ENCODE measurements at regions not wholly inside any gene's neighbourhood (a gene's known extent, or its start where the extent isn't known, plus 50 kb on each side); places are given as distances from the start of the nearest gene placed in this dataset.
"Not testable (repeated sequence)": the region's sequence is repeated elsewhere in the genome, so short reads cannot be mapped to it uniquely, and the experiment has no call there.

DNA sequence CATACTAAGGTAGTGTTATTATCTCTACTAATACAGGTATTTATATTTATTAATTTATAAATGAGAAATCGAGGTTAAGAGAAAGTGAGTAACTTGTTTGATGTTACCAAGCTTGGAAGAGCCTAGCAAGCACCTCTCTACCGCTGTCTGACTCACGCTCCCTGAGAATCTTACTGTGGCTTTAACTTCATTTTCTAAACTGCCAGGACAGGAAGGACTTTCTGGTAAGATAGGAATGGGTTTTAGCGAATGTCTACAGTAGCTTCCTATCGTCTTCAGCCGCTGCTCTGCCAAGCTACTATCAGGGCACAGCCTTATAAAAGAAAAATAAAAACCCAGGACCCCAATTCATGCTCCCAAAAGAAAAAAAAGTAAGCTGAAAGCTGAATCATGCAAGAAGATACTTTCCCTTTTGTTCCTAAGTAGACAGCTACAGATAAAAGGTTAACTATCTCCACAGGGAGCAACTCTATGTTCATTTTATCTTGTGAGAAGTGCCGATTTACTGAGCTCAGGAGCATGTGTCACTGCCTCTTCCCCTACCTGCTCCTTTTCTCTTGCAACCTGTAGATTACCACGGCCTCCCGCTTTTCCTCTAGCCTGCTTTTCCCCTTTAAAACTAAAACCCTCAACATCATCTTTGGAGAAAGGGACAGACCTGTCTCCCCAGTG lies 60.2 kb downstream of the THNSL1 start:
- intact Hi-C loops (cut with micrococcal nuclease): no loop called here

DNA sequence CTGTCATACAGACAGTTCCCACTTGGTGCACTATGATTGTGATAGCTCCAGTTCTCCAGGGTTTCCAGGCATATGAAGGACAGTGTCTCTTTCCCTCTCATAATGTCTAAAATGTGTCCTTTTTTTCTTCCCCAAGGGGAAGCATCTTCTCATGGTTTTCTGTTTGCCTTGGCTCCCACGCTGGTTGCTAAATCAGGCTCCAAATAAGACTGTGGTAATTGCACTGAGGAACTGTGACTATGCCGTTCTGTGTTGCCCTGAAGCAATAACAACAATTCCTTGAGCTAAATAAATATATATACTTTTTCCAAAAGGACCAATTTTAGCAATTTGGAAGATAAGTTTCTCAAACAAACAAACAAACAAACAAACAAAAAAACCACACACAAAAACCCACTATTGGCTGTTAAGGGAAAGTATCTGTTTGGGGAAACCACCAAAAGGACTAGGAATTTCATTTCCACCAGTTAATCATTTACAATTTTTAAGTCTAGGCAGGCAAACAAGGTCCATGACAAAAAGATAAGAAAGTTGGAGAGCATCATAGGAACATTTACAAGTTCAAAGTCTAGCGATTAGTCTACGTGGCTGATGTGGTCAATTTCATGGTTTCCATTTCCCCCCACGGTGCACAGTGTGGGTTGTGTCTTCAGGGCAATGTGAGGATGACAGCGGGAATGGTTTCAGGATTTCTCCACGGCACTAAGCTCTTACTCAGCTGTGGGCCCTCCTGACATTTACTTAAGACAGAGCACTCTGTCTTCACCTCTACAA lies 62.4 kb downstream of the THNSL1 start:
- intact Hi-C loops (cut with micrococcal nuclease): no loop called here

DNA sequence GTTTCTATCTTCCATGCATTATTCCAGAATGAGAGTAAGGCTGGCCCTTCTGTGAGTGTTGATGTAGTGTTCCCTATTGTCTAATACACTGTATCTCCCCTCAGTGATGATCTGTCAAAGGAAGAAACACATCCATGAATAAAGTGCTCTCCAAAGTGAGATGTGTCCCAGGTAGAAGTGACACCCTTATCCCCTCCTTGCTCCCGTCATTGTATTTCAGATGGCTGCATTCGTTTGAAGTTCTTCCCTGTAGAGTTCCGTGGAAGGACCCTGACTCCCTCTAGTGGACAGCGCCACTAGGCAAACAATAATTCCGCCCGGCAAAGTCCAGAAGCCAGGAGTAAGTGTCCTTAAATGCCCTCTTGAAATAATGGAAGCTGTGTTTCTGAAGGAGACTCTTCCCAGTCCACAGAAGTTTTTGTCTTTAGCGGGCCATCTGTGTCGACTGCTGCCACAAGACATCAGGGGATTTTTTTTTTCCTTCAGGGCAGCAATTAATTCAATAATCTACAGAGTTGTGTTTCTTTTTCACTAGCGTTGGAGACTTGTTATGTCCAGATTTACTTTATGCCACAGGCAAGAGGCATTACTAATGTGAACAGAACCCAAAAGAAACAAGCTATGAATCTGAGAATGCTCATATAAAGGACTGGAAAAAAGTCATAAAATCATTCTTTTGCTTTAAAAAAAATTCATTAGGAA lies 64.6 kb downstream of the THNSL1 start:
- intact Hi-C loops (cut with micrococcal nuclease): loop anchor here (1.0 to 5.0 kb wide), 8 partner anchors 55 to 464 kb away; no protein-coding TSS in a partner anchor

DNA sequence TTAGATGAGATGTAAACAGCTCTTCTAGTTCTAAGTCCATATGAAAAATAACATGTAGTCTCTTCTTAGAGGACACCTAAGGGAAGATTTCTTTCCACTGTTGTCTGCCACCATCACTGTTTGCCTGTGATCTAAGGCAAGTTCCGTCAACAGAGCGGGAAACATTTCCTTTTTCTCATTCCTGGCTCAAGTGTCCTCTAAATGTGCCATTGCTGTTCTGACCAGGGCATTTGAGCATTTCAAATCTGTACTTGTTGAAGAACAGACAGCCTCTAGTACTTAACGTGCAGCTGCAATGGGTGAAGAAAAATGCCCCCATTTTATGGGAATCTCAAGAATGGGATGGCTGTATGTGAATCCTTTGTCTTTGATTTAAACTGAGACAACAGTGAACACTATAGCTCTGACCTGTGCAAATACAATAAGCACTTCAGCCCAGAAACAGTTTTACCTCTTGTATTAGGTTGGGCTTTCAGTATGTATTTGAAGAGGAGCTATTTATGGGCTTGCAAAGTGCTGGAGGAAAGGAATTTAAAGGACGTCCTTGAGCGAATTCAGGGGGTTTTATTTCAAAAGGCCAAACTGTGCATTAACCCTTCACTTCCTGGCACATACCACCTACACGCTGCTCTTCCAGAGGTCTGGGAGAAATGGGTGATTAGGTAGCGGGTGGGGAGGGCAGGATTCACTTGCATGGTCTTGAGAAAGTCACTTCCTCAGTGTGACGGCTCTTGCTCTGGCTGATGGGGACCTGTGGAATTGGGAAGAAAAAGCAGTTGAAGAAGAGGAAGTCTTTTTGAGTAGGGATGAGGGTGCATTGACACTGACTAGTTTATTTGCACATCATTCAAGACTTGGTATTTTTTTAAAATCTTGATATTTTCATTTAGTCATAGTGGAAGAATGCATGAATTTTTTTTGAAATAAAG lies 66.1 kb downstream of the THNSL1 start:
- intact Hi-C loops (cut with micrococcal nuclease): loop anchor here (5.0 kb wide), 3 partner anchors 110 to 375 kb away; no protein-coding TSS in a partner anchor

DNA sequence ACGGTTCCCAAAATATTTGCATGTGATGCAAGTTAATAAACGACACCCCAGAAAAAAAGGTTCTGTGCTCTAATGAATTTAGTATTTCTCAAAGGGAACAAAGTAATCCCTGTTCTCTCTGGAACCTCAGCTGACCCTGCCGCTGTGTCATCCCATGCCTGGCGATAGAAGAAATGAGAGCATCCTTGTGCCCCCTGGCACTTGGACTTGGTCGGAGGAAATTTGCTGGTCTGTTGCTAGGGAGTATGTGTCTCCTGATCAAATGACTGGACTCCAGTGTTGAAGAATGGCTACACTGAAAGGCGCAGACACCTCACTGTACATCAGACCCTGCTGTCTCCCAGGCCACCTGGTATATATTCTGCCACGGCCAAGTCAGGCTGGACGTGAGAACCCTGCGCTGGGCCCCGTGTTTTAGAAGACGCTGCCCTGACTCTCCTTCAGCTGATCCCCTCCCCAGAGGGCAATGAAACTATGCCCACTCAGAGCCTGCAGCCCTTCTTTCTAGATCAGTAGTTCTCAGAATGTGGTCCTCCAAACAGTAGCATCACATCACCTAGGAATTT lies 67.2 kb downstream of the THNSL1 start:
- intact Hi-C loops (cut with micrococcal nuclease): loop anchor here (5.0 kb wide), 3 partner anchors 111 to 376 kb away; no protein-coding TSS in a partner anchor

DNA sequence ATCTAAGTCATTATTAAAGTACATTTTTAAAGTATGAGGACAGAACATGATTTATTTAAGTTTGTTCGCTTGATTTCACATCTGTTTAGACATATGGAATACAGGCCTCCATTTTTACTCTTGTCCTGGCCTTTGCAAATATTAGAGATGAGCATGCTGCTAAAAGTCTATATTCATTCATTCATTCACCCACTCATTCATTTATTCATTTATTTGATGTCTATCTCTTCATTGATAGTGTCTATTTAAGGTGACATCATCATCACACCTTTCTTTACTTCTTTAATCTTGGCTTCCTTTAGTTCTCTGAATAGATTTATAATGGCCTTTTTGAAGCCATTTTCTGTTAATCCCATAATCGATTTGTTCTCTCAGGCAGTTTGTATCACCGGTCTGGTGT lies 68.0 kb downstream of the THNSL1 start:
- intact Hi-C loops (cut with micrococcal nuclease): loop anchor here (5.0 kb wide), 3 partner anchors 112 to 377 kb away; no protein-coding TSS in a partner anchor

DNA sequence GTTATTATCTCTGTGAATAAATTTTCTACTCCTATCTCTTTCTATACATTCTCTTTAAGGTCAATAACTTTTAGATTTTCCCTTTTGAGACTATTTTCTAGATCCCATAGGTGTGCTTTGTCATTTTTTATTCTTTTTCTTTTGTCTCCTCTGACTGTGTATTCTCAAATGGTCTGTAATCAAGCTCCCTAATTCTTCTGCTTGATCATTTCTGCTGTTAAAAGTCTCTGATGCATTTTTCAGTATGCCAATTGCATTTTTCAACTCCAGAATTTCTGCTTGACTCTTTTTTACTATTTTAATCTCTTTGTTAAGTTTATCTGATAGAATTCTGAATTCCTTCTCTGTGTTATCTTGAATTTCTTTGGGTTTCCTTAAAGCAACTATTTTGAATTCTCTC lies 78.2 kb downstream of the THNSL1 start:
- intact Hi-C loops (cut with micrococcal nuclease): no loop called here

DNA sequence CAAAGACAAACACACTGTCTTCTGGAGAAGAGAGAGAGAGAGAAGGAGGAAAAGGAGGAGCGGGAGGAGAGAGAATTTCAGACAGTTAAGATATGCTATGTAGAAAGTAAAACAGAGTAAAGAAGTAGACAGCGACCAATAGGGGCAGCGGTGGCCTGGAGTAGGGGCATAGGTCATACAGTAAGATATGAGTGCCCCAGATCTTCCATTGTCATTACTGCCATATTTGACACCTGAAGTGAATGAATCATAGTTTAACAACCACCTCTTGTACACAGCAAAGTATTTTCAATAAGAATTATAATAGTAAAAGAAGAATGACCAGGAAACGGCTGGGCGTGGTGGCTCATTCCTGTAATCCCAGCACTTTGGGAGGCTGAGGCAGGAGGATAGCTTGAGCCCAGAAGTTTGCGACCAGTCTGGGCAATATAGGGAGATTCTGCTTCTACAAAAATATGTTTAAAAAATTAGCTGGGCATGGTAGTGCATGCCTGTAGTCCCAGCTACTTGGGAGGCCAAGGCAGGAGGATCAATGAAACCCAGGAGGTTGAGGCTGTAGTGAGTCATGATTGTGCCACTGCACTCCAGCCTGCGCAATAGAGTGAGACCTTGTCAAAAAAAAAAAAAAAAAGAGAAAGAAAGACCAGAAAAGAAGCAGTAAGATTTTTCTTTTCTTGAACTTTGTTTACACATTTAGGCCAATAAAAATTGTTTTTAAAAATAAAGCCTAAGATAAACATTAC lies 77.0 kb upstream of the GPR158 start:
- intact Hi-C loops (cut with micrococcal nuclease): no loop called here

DNA sequence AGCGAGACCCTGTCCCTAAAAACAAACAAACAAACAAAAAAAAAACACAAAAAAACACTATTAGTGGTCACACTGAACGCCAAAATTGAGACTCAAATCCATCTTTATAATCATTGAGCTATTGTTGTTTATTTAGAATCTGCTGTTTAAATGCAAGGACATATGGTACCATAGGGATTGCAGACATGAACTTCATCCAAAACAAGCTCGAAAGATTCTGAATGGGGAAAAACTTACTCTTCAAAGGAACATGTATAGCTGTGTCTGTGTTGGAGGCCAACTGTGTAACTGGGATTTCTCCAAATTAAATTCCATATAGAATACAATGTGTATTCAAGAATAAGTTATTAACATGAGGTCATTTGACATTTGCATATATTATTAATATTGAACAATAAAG lies 74.7 kb upstream of the GPR158 start:
- intact Hi-C loops (cut with micrococcal nuclease): no loop called here

DNA sequence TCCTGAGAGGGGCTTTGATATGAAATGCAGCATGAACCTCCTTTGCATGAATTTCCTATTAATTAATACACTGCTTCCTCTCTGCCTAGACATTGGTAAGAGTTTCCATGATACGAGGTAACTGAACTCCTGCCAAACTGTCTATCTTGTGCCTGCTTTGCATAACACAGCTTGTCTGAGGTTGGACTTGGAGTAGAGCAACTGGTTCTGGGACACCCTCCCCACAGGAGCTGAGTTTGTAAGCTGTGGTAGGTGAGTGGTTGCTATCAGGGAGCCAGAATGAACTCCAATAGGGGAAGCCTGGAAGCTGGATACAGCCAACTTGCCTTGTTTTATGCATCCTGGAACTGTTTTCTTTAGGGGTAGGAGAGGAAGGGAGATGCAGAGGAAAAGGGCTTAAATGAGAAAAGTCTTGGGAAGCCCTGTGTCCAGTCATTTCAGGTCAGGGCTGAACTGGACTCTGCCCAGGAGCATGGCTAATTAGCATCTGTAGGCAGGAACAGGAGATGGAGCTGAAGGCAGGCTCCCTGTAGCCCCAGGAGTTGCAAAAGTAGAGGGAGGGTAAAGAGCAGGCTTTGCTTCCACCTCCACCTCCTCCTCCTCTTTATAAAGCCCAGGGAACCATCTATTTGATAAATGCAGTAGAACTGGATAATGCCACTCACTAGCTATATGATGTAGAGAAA lies 73.2 kb upstream of the GPR158 start:
- intact Hi-C loops (cut with micrococcal nuclease): no loop called here

DNA sequence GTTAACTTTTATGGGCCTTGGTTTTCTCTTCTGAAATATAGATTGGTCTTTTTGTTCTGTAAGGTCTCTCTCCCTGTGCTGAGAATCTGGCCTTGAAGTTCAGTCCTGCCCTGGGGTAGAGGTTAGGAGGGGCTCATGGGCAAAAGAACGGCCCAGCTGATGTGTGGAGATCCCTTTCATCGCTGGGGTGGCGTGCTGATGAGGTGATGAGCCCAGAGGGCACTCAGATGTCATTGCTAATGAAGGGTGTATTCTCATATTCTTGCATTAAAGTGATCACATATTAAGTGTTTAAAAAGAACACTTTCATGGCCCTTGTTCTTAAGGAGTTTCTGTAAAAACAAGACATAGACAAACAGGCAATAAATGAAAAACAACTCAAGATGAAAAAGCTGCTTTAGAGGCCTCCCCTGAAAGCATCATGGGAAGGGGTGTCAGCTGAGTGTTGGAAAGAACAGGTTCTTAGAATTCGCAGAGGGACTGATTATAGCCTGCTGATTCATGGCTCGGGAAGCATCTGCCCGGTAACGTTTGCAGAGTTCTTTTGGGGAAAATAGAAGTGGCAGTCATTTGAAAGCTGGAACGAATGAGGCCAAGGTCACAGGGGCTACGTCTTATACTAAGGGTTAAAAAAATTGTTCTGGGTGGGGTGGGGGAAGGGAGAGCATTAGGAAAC lies 72.5 kb upstream of the GPR158 start:
- intact Hi-C loops (cut with micrococcal nuclease): no loop called here

DNA sequence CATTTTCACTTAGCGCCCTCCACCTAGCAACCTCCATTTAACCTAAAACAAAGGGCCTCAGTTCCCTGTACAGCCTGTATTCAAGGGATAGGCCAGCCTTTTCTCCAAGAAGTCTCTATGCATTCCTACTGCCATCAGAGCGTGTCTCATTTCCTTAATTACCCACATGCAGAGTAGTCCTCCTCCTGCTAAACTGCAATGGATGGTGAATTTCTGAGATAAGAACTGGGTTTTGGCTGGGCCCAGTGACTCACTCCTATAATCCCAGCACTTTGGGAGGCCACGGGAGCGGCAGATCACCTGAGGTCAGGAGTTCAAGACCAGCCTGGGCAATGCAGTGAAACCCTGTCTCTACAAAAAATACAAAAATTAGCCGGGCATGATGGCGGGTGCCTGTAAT lies 71.1 kb upstream of the GPR158 start:
- intact Hi-C loops (cut with micrococcal nuclease): no loop called here

DNA sequence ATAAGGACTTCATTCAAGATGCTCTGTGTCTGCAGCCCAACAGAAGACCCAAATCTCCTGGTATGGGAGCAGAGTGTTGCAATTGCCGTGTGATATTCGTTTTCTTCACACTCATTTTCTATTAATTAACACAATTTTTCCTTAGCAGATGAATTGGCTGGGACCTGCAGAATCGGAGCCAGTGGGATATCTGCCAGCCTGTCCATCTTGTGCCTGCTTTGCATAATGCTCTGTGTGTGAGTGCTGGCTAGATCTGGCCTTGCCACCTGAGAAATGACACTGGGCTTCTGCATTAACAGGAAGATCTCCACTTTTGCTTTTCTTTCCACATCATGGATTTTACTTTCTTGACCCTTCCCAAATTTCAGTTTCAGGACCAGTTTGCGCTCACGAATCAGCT lies 70.4 kb upstream of the GPR158 start:
- intact Hi-C loops (cut with micrococcal nuclease): no loop called here

DNA sequence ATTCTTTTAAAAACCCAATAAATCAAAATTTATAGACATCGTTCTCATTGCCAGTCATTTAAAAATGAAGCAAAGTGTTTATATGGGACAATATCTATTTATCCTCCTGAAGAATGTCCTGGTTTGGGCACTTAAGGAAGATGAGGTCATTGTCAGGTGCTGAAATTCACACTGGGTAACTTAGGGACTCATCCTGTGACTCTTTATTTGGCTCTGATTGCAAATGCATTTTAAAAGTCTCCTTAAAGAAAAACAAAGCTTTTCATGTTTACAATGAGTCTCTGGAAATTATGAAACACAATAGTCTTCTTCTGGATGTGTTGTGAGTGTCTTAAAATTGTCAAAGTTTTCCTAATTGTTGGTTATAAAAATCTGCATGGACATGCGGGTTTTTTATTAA lies 69.5 kb upstream of the GPR158 start:
- intact Hi-C loops (cut with micrococcal nuclease): no loop called here

DNA sequence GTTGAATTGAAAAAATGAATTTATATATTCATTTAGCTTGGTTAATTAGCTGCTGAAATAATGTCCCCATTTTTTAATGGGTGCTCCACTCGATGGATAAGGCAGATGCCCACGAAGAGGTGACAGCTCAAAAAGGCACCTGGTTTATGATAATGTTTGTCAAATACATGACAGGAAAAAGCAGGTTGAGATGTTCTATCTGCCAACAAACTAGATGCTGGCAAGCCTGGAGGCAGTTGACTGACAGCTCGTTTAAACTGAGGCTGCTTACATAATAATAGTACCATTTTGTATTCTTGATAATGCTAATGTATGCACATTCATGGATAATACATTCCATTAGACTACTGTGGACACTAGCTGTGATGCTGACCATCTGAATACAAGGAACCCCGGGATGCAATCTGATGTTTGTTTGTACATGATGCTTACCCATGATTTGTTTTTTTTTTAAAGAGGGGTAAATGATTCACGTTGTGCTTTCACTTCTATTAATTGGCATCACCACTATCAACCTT lies 69.0 kb upstream of the GPR158 start:
- intact Hi-C loops (cut with micrococcal nuclease): no loop called here

DNA sequence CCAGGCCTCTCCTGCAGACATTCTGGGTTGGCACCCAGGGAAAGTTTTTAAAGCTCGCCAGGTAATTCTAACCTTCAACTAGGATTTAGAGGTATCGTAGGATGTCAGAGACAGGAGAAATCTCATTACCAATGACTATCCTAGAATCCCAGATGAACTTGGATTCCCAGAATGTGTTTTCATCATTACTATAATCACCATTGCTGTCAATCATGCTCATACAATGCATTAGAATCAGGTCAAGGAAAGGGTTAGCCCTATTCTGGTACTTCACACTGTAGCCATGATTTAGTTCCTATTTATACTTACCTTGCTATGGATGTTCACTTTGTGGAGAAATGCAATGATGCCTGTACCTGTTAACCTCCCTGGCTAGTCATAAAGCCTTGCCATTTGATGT lies 67.0 kb upstream of the GPR158 start:
- intact Hi-C loops (cut with micrococcal nuclease): no loop called here

DNA sequence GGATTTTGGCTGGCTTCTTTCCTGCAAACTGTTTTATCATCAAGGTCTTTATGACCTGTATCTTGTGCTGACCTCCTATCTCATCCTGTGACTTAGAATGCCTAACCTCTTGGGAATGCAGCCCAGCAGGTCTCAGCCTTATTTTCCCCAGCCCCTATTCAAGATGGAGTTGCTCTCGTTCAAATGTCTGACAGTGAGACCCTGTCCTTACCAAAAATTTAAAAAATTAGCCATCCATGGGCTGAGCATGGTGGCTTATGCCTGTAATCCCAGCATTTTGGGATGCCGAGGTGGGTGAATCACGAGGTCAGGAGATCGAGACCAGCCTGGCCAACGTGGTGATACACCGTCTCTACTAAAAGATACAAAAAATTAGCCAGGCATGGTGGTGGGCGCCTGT lies 64.9 kb upstream of the GPR158 start:
- intact Hi-C loops (cut with micrococcal nuclease): not testable (repeated sequence)

DNA sequence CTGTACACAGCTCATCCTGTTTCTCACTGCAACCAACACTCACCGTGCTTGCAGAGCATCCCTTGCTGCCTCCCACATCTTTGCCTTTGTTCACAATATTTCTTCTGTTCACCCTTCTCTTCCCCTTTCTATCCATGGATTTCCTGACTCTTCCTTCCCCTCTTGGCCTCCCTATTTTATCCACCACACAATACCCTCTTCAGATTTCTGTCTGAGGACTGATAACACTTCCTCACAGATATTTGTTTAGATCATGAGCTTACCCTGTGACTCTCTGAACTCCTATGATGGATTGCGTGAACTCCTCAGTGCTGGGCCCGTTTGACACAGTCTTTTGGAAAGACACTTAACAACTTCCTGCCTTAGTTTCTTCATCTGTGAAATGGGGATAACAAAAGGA lies 62.8 kb upstream of the GPR158 start:
- intact Hi-C loops (cut with micrococcal nuclease): loop anchor here (2.0 kb wide), 1 partner anchor 115 kb away; no protein-coding TSS in a partner anchor
